NT2/D1 (cell line): ENCODE measurements at regions not wholly inside any gene's neighbourhood (a gene's known extent, or its start where the extent isn't known, plus 50 kb on each side); places are given as distances from the start of the nearest gene placed in this dataset.

Source experiments
- DNase-seq: peaks from one replicate; pipeline ENCODE4 v3.0.0-alpha.2; 2011; ENCODE audit warnings: low read depth, low spot score
- H3K27me3 ChIP-seq: 2 replicates; pipeline ENCODE4 v1.6.0; 2011; ENCODE audit warnings: mild to moderate bottlenecking; ENCODE audit not compliant: insufficient read length, insufficient read depth
- H3K36me3 ChIP-seq: 2 replicates; pipeline ENCODE4 v1.6.1; 2011; ENCODE audit warnings: mild to moderate bottlenecking, low read length, mixed read lengths; ENCODE audit not compliant: insufficient read depth, insufficient read length
- H3K4me1 ChIP-seq: 2 replicates; pipeline ENCODE4 v1.5.1; 2011; ENCODE audit not compliant: insufficient read depth, insufficient read length
- H3K4me3 ChIP-seq: 2 replicates; pipeline ENCODE4 v1.5.1; 2011; ENCODE audit warnings: low read depth; ENCODE audit not compliant: insufficient read length
- H3K9ac ChIP-seq: 2 replicates; pipeline ENCODE4 v1.6.0; 2011; ENCODE audit warnings: low read depth; ENCODE audit not compliant: insufficient read length
- H3K9me3 ChIP-seq: 2 replicates; pipeline ENCODE4 v1.5.1; 2011; ENCODE audit warnings: mild to moderate bottlenecking, low read length; ENCODE audit not compliant: insufficient read depth
- SUZ12 ChIP-seq: IDR thresholded peaks from 2 replicates; pipeline ENCODE4 v1.6.1; 2011; ENCODE audit not compliant: insufficient read length, insufficient read depth; ENCODE audit errors: extremely low read depth
- YY1 ChIP-seq: IDR thresholded peaks from 2 replicates; pipeline ENCODE4 v1.6.1; 2011; ENCODE audit not compliant: insufficient read length, insufficient read depth
- ZNF274 ChIP-seq: IDR thresholded peaks from 2 replicates; pipeline ENCODE4 v1.6.1; 2011; ENCODE audit warnings: mild to moderate bottlenecking, low read depth, low read length

GRCh38 chr14:89531661-89532335 lies 114.8 kb upstream of the FOXN3 start:
- Histone ChIP-seq H3K9me3 (no peaks in the 10 kb centered on the region), H3K36me3 (no peaks in the 10 kb centered on the region), H3K4me1 (no peaks in the 10 kb centered on the region), H3K9ac (no peak overlapping the region), H3K27me3 (no peaks in the 10 kb centered on the region), H3K4me3 (no peak overlapping the region)
- TF ChIP-seq ZNF274 (no peak), YY1 (no peak), SUZ12 (no peak)
- no peak for DNase-seq

- H3K9ac ChIP-seq = no peak overlapping the region
- DNase-seq = no peak
- TF ChIP-seq SUZ12 (no peak), YY1 (no peak), ZNF274 (no peak)
- no peaks in the 10 kb centered on the region for H3K4me1 ChIP-seq
- no peaks in the 10 kb centered on the region; the same call in 1 of the 2 replicates for H3K9me3 ChIP-seq
- H3K27me3 ChIP-seq = no peaks in the 10 kb centered on the region
- H3K4me3 ChIP-seq = no peak overlapping the region
- H3K36me3 ChIP-seq = no peaks in the 10 kb centered on the region
Measured at GRCh38 chr14:89524990-89525667, 108.1 kb upstream of the FOXN3 start.

GRCh38 chr14:89524412-89524811 lies 107.4 kb upstream of the FOXN3 start:
- Histone ChIP-seq H3K27me3 (no peaks in the 10 kb centered on the region), H3K4me3 (no peak overlapping the region), H3K9ac (no peak overlapping the region), H3K36me3 (no peaks in the 10 kb centered on the region), H3K4me1 (no peaks in the 10 kb centered on the region), H3K9me3 (no peaks in the 10 kb centered on the region; the same call in 1 of the 2 replicates)
- no peak for DNase-seq
- no peak for TF ChIP-seq ZNF274
- TF ChIP-seq SUZ12 = no peak
- TF ChIP-seq YY1 = no peak

DNA sequence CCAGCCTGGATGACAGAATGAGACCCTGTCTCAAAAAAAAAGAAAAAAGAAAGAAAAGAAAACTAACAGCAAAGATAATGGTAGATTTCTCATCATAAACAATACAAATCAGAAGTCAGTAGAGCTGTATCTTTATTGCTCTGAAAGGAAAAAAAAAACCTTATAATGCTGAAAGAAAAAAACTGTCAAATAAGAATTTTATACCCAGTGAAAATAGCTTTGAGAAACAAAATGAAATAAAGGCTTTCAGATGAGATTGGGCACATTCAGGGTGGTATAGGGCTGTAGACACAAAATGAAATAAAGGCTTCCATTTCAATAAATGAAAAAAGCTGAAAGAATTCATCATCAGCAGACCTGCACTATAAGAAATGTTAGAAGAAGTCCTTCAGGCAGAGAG lies 105.0 kb upstream of the FOXN3 start:
- Histone ChIP-seq H3K27me3 (no peaks in the 10 kb centered on the region), H3K9ac (no peak overlapping the region), H3K4me1 (no peaks in the 10 kb centered on the region), H3K9me3 (no peaks in the 10 kb centered on the region; the same call in 1 of the 2 replicates), H3K4me3 (no peak overlapping the region), H3K36me3 (no peaks in the 10 kb centered on the region)
- no peak for DNase-seq
- TF ChIP-seq YY1 = no peak

DNA sequence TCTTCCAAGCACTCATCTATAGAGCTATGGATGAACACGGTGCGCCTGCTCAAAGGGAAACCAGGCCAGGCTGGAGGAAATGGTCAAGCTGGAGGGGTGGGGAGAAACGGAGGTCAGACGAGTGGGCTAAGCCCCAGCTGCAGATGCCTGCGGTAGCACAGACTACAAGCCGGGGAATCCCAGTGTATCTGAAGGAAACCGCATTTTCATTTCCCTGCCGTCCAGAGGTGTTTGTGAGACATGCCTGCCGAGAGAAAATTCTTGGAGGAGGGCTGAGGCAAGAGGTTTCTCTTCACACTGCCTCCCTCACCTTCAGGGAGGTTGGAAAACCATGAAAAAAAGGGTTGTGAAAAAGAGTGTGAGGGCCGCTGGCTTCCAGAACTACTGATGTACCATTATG lies 102.0 kb upstream of the FOXN3 start:
- TF ChIP-seq YY1 = no peak
- Histone ChIP-seq H3K4me1 (no peaks in the 10 kb centered on the region), H3K4me3 (no peak overlapping the region), H3K27me3 (no peaks in the 10 kb centered on the region), H3K9ac (no peak overlapping the region), H3K36me3 (no peaks in the 10 kb centered on the region), H3K9me3 (no peaks in the 10 kb centered on the region; the same call in 1 of the 2 replicates)
- no peak for DNase-seq

- no peak for DNase-seq
- H3K4me3 ChIP-seq = no peak overlapping the region
- H3K9ac ChIP-seq = no peak overlapping the region
- H3K4me1 ChIP-seq = no peaks in the 10 kb centered on the region
- H3K9me3 ChIP-seq = no peaks in the 10 kb centered on the region
- TF ChIP-seq ZNF274 = no peak
- TF ChIP-seq SUZ12 = no peak
- no peak for TF ChIP-seq YY1
- H3K27me3 ChIP-seq = no peaks in the 10 kb centered on the region
- H3K36me3 ChIP-seq = no peaks in the 10 kb centered on the region
Measured at GRCh38 chr14:89516173-89516572, 99.1 kb upstream of the FOXN3 start.

DNA sequence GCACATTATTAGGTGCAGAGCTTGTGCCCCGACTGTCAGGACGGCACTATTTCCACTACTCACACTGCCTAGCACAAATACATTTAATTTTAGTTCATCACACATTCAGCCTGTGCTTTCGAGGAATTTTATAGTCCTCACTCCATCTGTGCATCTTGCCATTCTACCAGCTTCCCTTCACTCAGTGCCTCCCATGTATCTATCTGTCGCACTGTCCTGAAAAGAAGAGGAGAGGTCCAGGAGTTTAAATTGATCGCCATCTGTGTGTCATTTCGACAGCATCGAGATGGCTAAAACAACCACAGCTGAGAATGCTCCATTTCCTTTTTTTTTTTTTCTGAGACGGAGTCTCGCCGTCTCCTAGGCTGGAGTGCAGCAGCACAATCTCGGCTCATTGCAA lies 97.6 kb upstream of the FOXN3 start:
- no peaks in the 10 kb centered on the region for H3K4me1 ChIP-seq
- H3K9me3 ChIP-seq = no peaks in the 10 kb centered on the region
- no peak overlapping the region for H3K9ac ChIP-seq
- H3K36me3 ChIP-seq = no peaks in the 10 kb centered on the region
- DNase-seq = no peak
- no peak overlapping the region for H3K4me3 ChIP-seq
- no peaks in the 10 kb centered on the region for H3K27me3 ChIP-seq
- TF ChIP-seq ZNF274 (no peak), SUZ12 (no peak), YY1 (no peak)
